IPS-20b (cell line): ENCODE measurements at regions not wholly inside any gene's neighbourhood (a gene's known extent, or its start where the extent isn't known, plus 50 kb on each side); places are given as distances from the start of the nearest gene placed in this dataset.

ENCODE experiments used
- H3K27ac ChIP-seq: one replicate; pipeline ENCODE4 v1.5.1; 2013; ENCODE audit warnings: low read length
- H3K27me3 ChIP-seq: 2 replicates; pipeline ENCODE4 v1.6.1; 2013; ENCODE audit warnings: mild to moderate bottlenecking, low read length, inconsistent platforms; ENCODE audit not compliant: insufficient read depth
- H3K36me3 ChIP-seq: 2 replicates; pipeline ENCODE4 v1.6.1; 2013; ENCODE audit warnings: low read depth, mild to moderate bottlenecking, inconsistent platforms, low read length, moderate library complexity; ENCODE audit not compliant: insufficient read depth
- H3K4me1 ChIP-seq: 2 replicates; pipeline ENCODE4 v1.6.1; 2013; ENCODE audit warnings: mild to moderate bottlenecking, control low read depth, inconsistent platforms, low read length, moderate library complexity; ENCODE audit not compliant: insufficient read depth
- H3K4me3 ChIP-seq: 2 replicates; pipeline ENCODE4 v1.5.1; 2013; ENCODE audit warnings: mild to moderate bottlenecking, low read length, inconsistent platforms
- H3K9ac ChIP-seq: 2 replicates; pipeline ENCODE4 v1.6.1; 2013; ENCODE audit warnings: low read depth, mild to moderate bottlenecking, inconsistent platforms, low read length, moderate library complexity
- H3K9me3 ChIP-seq: 2 replicates; pipeline ENCODE4 v1.6.1; 2013; ENCODE audit warnings: mild to moderate bottlenecking, low read depth, low read length, inconsistent platforms; ENCODE audit not compliant: insufficient read depth

DNA sequence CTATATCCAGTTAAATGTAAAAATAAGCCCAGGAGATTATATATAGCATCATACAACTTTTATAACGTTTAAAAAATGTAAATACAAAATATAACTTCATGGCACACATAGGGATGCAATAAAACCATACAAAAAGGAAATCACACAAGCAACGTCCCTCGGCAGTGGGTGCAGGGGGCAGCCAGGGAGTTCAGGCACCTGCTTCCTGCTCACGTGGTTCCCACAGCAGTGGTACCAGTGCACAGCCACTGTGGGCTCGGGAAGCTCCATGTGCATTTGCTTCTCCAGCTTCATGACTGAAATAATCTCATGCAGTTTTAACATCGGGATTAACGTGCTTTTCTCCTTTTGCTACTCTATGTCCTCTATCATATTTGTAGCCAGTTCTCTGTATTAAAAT lies 255.5 kb upstream of the CXCL12 start:
- Histone ChIP-seq H3K27ac (no peak overlapping the region), H3K9ac (no peak overlapping the region)

DNA sequence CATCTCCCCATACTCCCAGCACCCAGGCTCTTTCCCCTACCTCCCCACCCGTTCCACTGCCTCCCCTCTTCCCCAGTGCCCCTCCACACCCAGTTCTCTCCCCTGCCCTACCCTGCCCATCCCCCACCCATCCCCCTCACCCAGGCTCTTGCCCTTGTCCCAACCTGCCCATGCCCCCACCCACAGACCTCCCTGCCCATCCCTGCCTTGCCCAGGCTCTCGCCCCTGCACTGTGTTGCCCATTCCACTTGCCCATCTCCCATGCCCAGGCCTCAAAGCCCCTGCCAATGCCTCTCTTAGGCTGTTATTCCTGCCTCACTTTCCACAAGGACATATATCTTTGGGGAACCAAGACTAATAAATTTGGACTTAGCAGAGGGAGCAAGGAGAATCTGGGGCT lies 262.6 kb upstream of the CXCL12 start:
- H3K4me3 ChIP-seq, result no peak overlapping the region
- no peaks in the 10 kb centered on the region for H3K9me3 ChIP-seq
- no peak overlapping the region for H3K9ac ChIP-seq
- H3K27me3 ChIP-seq, result no peaks in the 10 kb centered on the region
- no peaks in the 10 kb centered on the region for H3K36me3 ChIP-seq
- no peaks in the 10 kb centered on the region for H3K4me1 ChIP-seq
- H3K27ac ChIP-seq, result no peak overlapping the region

More for the DNA sequence above, 255.5 kb upstream of the CXCL12 start:
- no peaks in the 10 kb centered on the region for H3K36me3 ChIP-seq
- no peaks in the 10 kb centered on the region for H3K27me3 ChIP-seq
- H3K4me1 ChIP-seq, result no peaks in the 10 kb centered on the region
- H3K9me3 ChIP-seq, result peaks cover 7% of the 10 kb centered on the region; the same call in 1 of the 2 replicates
- no peak overlapping the region for H3K4me3 ChIP-seq

- Histone ChIP-seq H3K4me3 (no peak overlapping the region), H3K9ac (no peak overlapping the region), H3K27ac (no peak overlapping the region), H3K4me1 (no peaks in the 10 kb centered on the region), H3K36me3 (no peaks in the 10 kb centered on the region), H3K27me3 (no peaks in the 10 kb centered on the region), H3K9me3 (no peaks in the 10 kb centered on the region)
These were observed 263.1 kb upstream of the CXCL12 start for GRCh38 chr10:44647877-44648542.

- Histone ChIP-seq H3K27ac (no peak overlapping the region), H3K4me3 (no peak overlapping the region), H3K4me1 (no peaks in the 10 kb centered on the region), H3K9ac (no peak overlapping the region), H3K36me3 (no peaks in the 10 kb centered on the region), H3K9me3 (no peaks in the 10 kb centered on the region), H3K27me3 (no peaks in the 10 kb centered on the region)
These were observed 260.2 kb upstream of the TMEM72 start for GRCh38 chr10:44650691-44651661.

DNA sequence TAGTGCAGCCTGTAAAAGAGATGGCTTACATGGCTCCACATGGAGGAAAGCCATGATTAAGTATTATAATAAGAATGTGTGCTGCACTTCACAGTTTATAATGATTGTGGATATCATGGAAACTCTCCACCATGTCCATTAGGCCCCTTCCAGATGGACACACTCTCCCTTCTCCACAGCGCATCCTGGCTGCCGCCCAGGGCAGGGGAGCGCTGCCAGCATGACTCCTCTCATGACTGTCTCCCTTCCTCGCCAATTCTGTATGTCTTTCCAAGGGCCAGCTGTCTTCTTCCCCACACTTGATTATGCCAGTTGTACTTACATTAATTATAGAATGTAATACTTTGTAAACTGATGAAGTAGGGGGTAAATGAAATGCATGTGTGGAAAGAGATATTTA lies 259.3 kb upstream of the TMEM72 start:
- no peak overlapping the region for H3K4me3 ChIP-seq
- H3K9ac ChIP-seq, result no peak overlapping the region
- no peaks in the 10 kb centered on the region for H3K27me3 ChIP-seq
- no peaks in the 10 kb centered on the region for H3K9me3 ChIP-seq
- no peaks in the 10 kb centered on the region for H3K4me1 ChIP-seq
- H3K27ac ChIP-seq, result no peak overlapping the region
- H3K36me3 ChIP-seq, result no peaks in the 10 kb centered on the region

DNA sequence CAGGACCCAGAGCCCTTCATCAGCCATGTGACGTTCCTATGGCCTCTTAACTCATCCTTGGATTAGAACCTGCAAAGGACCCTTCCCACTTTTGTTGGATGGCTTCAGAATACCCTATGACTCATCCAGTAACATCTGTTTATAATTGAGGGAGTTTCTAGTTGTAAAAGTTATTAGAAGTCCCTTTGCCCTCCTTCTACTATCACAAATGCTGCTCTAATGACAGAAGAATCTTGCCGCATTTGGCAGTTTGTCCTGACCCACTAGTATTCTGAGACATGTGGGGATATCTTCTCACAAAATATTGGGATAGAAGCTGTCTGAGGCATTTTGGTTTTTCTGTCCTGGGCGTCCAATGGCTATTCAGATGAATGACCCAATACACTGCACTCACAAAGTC lies 251.8 kb upstream of the TMEM72 start:
- no peaks in the 10 kb centered on the region for H3K9me3 ChIP-seq
- no peaks in the 10 kb centered on the region for H3K36me3 ChIP-seq
- H3K9ac ChIP-seq, result no peak overlapping the region
- no peak overlapping the region for H3K27ac ChIP-seq
- H3K4me3 ChIP-seq, result no peak overlapping the region
- H3K4me1 ChIP-seq, result no peaks in the 10 kb centered on the region
- no peaks in the 10 kb centered on the region for H3K27me3 ChIP-seq

DNA sequence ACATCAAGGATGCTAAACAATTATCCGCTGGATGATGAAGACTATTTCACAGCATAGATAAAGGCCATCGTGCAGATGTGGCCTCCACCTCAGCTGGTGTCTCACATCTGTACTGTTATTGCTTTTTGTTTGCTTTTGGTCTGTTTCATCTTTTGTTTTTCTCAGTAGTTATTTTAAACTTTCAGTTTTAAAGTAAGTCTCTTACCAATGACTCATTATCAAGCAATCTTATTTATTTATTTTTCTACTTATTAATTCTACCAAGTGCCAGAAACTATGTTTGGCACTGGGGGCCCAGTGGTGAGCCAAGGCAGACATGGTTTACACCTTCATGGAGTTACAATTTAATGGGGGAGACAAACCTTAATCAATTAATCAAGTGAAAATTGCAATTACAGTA lies 250.9 kb upstream of the TMEM72 start:
- Histone ChIP-seq H3K4me1 (no peaks in the 10 kb centered on the region), H3K27me3 (no peaks in the 10 kb centered on the region), H3K9me3 (no peaks in the 10 kb centered on the region), H3K9ac (no peak overlapping the region), H3K36me3 (no peaks in the 10 kb centered on the region), H3K4me3 (no peak overlapping the region), H3K27ac (no peak overlapping the region)

- Histone ChIP-seq H3K9me3 (no peaks in the 10 kb centered on the region), H3K4me1 (no peaks in the 10 kb centered on the region), H3K4me3 (no peak overlapping the region), H3K27ac (no peak overlapping the region), H3K27me3 (no peaks in the 10 kb centered on the region), H3K36me3 (no peaks in the 10 kb centered on the region), H3K9ac (no peak overlapping the region)
These were observed 249.1 kb upstream of the TMEM72 start for GRCh38 chr10:44662051-44662450.

GRCh38 chr10:44668336-44668735 lies 242.8 kb upstream of the TMEM72 start:
- Histone ChIP-seq H3K27me3 (no peaks in the 10 kb centered on the region), H3K36me3 (no peaks in the 10 kb centered on the region), H3K4me1 (no peaks in the 10 kb centered on the region), H3K9me3 (no peaks in the 10 kb centered on the region), H3K27ac (no peak overlapping the region), H3K9ac (no peak overlapping the region), H3K4me3 (no peak overlapping the region)

- no peak overlapping the region for H3K9ac ChIP-seq
- no peaks in the 10 kb centered on the region for H3K9me3 ChIP-seq
- no peaks in the 10 kb centered on the region for H3K36me3 ChIP-seq
- no peaks in the 10 kb centered on the region for H3K27me3 ChIP-seq
- no peak overlapping the region for H3K4me3 ChIP-seq
- no peak overlapping the region for H3K27ac ChIP-seq
- no peaks in the 10 kb centered on the region for H3K4me1 ChIP-seq
These were observed 239.8 kb upstream of the TMEM72 start for GRCh38 chr10:44671319-44671718.

DNA sequence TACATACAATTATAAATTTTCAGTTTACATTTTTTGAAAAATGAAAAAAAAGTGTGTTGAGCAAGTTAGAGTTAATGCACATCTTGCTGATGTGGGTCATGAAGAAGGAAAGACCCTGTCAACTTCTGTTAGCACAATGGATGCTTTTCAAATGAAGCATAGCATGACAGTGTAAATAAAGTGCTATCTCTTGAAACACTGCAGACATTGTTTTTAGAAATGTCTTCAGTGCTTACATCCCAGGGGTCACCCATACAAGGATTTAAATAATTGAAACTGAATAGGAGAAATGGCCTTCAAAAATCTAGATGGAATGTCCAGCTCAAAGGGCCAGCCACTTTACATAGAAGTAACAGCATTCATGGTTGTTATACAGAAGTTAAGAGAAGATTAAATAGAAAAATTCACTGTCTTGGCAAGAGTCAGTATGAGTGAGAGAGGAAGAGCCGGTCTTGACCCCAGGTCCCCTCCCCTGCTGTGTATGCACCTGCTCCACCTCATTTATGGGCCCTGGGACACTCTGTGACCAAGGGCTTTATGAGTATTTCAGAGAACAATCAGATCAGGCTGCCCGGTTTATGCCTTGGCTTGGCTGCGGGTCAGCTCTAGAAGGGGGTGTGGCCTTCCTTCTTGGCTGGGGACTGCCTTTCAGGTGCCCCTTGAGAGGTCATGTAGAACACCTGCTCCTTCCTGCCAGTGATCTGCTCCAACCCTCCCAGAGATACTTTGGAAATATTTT lies 237.7 kb upstream of the TMEM72 start:
- H3K9me3 ChIP-seq, result no peaks in the 10 kb centered on the region
- no peaks in the 10 kb centered on the region for H3K4me1 ChIP-seq
- no peak overlapping the region for H3K27ac ChIP-seq
- H3K27me3 ChIP-seq, result no peaks in the 10 kb centered on the region
- H3K36me3 ChIP-seq, result no peaks in the 10 kb centered on the region
- H3K4me3 ChIP-seq, result no peak overlapping the region
- no peak overlapping the region for H3K9ac ChIP-seq
